K562 (cell line): ENCODE measurements at regions not wholly inside any gene's neighbourhood (a gene's known extent, or its start where the extent isn't known, plus 50 kb on each side); places are given as distances from the start of the nearest gene placed in this dataset.

ENCODE experiments used
- EZH2 ChIP-seq: IDR thresholded peaks from 2 replicates; pipeline ENCODE4 v1.6.1; 2012; ENCODE audit warnings: low read depth, mild to moderate bottlenecking, inconsistent platforms, low read length, borderline replicate concordance
- HDGF ChIP-seq: fragments of 450-650 bp; IDR thresholded peaks from 2 replicates; pipeline ENCODE4 v1.6.1; 2016
- PCBP1 ChIP-seq: fragments of 200-400 bp; formaldehyde crosslinking; IDR thresholded peaks from 2 replicates; pipeline ENCODE4 v1.6.1; 2018; ENCODE audit warnings: mild to moderate bottlenecking, low read depth, low read length; ENCODE audit not compliant: poor library complexity, severe bottlenecking
- SMARCC2 ChIP-seq: fragments of 450-650 bp; IDR thresholded peaks from 2 replicates; pipeline ENCODE4 v1.6.1; 2017; ENCODE audit warnings: antibody characterized with exemption, moderate library complexity, mild to moderate bottlenecking, low read depth
- ZEB2 ChIP-seq: fragments of 450-650 bp; IDR thresholded peaks from 2 replicates; pipeline ENCODE4 v1.6.1; 2016
- ZNF77 ChIP-seq: fragments of 250-450 bp; sonication (Bioruptor Pico); IDR thresholded peaks from 2 replicates; pipeline ENCODE4 v1.5.0; 2020

GRCh38 chr11:82536706-82537105 lies 197.0 kb downstream of the FAM181B start:
- no peak for TF ChIP-seq SMARCC2
- no peak for TF ChIP-seq HDGF
- no peak for TF ChIP-seq PCBP1
- no peak for TF ChIP-seq ZEB2
- no peak for TF ChIP-seq EZH2
- TF ChIP-seq ZNF77 (CRISPR knock-in tag): no peak
